ENCODE measurements at regions not wholly inside any gene's neighbourhood (a gene's known extent, or its start where the extent isn't known, plus 50 kb on each side); places are given as distances from the start of the nearest gene placed in this dataset.

DNA sequence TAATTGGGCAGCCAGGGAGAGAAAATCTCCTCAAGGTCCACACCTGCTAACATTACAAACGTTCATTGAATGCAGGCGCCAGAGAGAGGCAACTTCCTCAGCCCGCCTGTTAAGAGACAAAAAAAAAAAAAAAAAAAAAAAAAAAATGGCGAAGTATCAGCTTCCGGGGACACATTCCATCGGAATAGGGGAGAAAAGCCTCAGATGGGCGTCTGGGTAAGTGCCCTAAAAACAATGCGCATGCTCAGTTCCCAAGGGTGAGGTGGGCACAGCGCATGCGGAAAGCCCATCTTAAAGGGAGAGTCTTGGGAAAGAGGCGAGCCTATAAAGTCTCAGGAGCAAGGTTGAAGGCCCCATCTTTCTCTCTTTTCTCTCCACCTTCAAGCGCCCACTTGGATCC is 1139.7 kb upstream of the CELF2 start:
- TF ChIP-seq EZH2 (IDR thresholded peaks at IDR 0.05; ENCODE audit: insufficient read depth, low read length), result no peak
- TF ChIP-seq, protein P1, sequence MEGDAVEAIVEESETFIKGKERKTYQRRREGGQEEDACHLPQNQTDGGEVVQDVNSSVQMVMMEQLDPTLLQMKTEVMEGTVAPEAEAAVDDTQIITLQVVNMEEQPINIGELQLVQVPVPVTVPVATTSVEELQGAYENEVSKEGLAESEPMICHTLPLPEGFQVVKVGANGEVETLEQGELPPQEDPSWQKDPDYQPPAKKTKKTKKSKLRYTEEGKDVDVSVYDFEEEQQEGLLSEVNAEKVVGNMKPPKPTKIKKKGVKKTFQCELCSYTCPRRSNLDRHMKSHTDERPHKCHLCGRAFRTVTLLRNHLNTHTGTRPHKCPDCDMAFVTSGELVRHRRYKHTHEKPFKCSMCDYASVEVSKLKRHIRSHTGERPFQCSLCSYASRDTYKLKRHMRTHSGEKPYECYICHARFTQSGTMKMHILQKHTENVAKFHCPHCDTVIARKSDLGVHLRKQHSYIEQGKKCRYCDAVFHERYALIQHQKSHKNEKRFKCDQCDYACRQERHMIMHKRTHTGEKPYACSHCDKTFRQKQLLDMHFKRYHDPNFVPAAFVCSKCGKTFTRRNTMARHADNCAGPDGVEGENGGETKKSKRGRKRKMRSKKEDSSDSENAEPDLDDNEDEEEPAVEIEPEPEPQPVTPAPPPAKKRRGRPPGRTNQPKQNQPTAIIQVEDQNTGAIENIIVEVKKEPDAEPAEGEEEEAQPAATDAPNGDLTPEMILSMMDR (IDR thresholded peaks at IDR 0.05; ENCODE audit: insufficient read depth, low read depth, low read length), result no peak
